ENCODE measurements at regions not wholly inside any gene's neighbourhood (a gene's known extent, or its start where the extent isn't known, plus 50 kb on each side); places are given as distances from the start of the nearest gene placed in this dataset.
"Not testable (repeated sequence)": the region's sequence is repeated elsewhere in the genome, so short reads cannot be mapped to it uniquely, and the experiment has no call there.

- H3K4me3 ChIP-seq (ENCODE audit: low read depth, low read length): no peak overlapping the region
- DNase-seq (ENCODE audit: low read depth): no peak
Observed at GRCh38 chr12:29004066-29004935, 144.8 kb upstream of the FAR2 start.

- no peak overlapping the region for H3K4me3 ChIP-seq (ENCODE audit: low read depth, low read length)
- DNase-seq (ENCODE audit: low read depth): no peak
Observed at GRCh38 chr12:29004936-29005304, 144.2 kb upstream of the FAR2 start.

GRCh38 chr12:29008786-29009185 lies 140.3 kb upstream of the FAR2 start:
- no peak for DNase-seq (ENCODE audit: low read depth)
- H3K4me3 ChIP-seq (ENCODE audit: low read depth, low read length): no peak overlapping the region

- no peak overlapping the region for H3K4me3 ChIP-seq (ENCODE audit: low read depth, low read length)
Observed at GRCh38 chr12:29012673-29013072, 136.4 kb upstream of the FAR2 start.

GRCh38 chr12:29017532-29017931 lies 131.5 kb upstream of the FAR2 start:
- H3K4me3 ChIP-seq (ENCODE audit: low read depth, low read length); DNase-seq (ENCODE audit: low read depth): not testable (repeated sequence)

More at GRCh38 chr12:29012673-29013072, 136.4 kb upstream of the FAR2 start:
- DNase-seq (ENCODE audit: low read depth): no peak

- no peak overlapping the region for H3K4me3 ChIP-seq (ENCODE audit: low read depth, low read length)
- no peak for DNase-seq (ENCODE audit: low read depth)
Observed at GRCh38 chr12:29023436-29024076, 125.5 kb upstream of the FAR2 start.

- DNase-seq (ENCODE audit: low read depth): no peak
- H3K4me3 ChIP-seq (ENCODE audit: low read depth, low read length): no peak overlapping the region
Observed at GRCh38 chr12:29024117-29024516, 125.0 kb upstream of the FAR2 start.

- DNase-seq (ENCODE audit: low read depth): no peak
- H3K4me3 ChIP-seq (ENCODE audit: low read depth, low read length): no peak overlapping the region
Observed at GRCh38 chr12:29025937-29026336, 123.1 kb upstream of the FAR2 start.

GRCh38 chr12:29026419-29026818 lies 122.7 kb upstream of the FAR2 start:
- DNase-seq (ENCODE audit: low read depth): peak; percentile 32
- H3K4me3 ChIP-seq (ENCODE audit: low read depth, low read length): no peak overlapping the region

GRCh38 chr12:29029484-29029883 lies 119.6 kb upstream of the FAR2 start:
- H3K4me3 ChIP-seq (ENCODE audit: low read depth, low read length); DNase-seq (ENCODE audit: low read depth): not testable (repeated sequence)

- no peak overlapping the region for H3K4me3 ChIP-seq (ENCODE audit: low read depth, low read length)
- no peak for DNase-seq (ENCODE audit: low read depth)
Observed at GRCh38 chr12:29030006-29030405, 119.1 kb upstream of the FAR2 start.

- H3K4me3 ChIP-seq (ENCODE audit: low read depth, low read length): no peak overlapping the region
Observed at GRCh38 chr12:29032446-29032845, 116.6 kb upstream of the FAR2 start.

GRCh38 chr12:29033519-29033918 lies 115.6 kb upstream of the FAR2 start:
- no peak overlapping the region for H3K4me3 ChIP-seq (ENCODE audit: low read depth, low read length)
- no peak for DNase-seq (ENCODE audit: low read depth)

More at GRCh38 chr12:29032446-29032845, 116.6 kb upstream of the FAR2 start:
- DNase-seq (ENCODE audit: low read depth): peak; percentile 77

- no peak overlapping the region for H3K4me3 ChIP-seq (ENCODE audit: low read depth, low read length)
- no peak for DNase-seq (ENCODE audit: low read depth)
Observed at GRCh38 chr12:29035112-29035511, 114.0 kb upstream of the FAR2 start.

- H3K4me3 ChIP-seq (ENCODE audit: low read depth, low read length): no peak overlapping the region
- peak; percentile 97 for DNase-seq (ENCODE audit: low read depth)
Observed at GRCh38 chr12:29039013-29039412, 110.1 kb upstream of the FAR2 start.

- peak; percentile 89 for DNase-seq (ENCODE audit: low read depth)
- no peak overlapping the region for H3K4me3 ChIP-seq (ENCODE audit: low read depth, low read length)
Observed at GRCh38 chr12:29041621-29042020, 107.5 kb upstream of the FAR2 start.

GRCh38 chr12:29043069-29043468 lies 106.0 kb upstream of the FAR2 start:
- DNase-seq (ENCODE audit: low read depth): peak; percentile 72
- H3K4me3 ChIP-seq (ENCODE audit: low read depth, low read length): no peak overlapping the region

GRCh38 chr12:29044799-29045198 lies 104.3 kb upstream of the FAR2 start:
- no peak for DNase-seq (ENCODE audit: low read depth)

GRCh38 chr12:29048787-29049186 lies 100.3 kb upstream of the FAR2 start:
- no peak overlapping the region for H3K4me3 ChIP-seq (ENCODE audit: low read depth, low read length)
- DNase-seq (ENCODE audit: low read depth): no peak

More at GRCh38 chr12:29044799-29045198, 104.3 kb upstream of the FAR2 start:
- H3K4me3 ChIP-seq (ENCODE audit: low read depth, low read length): no peak overlapping the region

GRCh38 chr12:29050503-29050902 lies 98.6 kb upstream of the FAR2 start:
- DNase-seq (ENCODE audit: low read depth): no peak
- H3K4me3 ChIP-seq (ENCODE audit: low read depth, low read length): no peak overlapping the region

- no peak for DNase-seq (ENCODE audit: low read depth)
- H3K4me3 ChIP-seq (ENCODE audit: low read depth, low read length): no peak overlapping the region
Observed at GRCh38 chr12:29051221-29051620, 97.9 kb upstream of the FAR2 start.

Measured in skeletal muscle cell (primary cell).